GM23338 (cell line): ENCODE measurements at regions not wholly inside any gene's neighbourhood (a gene's known extent, or its start where the extent isn't known, plus 50 kb on each side); places are given as distances from the start of the nearest gene placed in this dataset.

Experiments
- ATAC-seq: fragments of 200-7000 bp; cut with Tn5 transposase; 3 replicates; pipeline ENCODE4 v1.9.1; 2020
- DNase-seq: peaks from one replicate; pipeline ENCODE4 v3.0.0-alpha.2; 2015; ENCODE audit warnings: low spot score
- H2AFZ ChIP-seq: fragments of 200-600 bp; sonication (generic); 2 replicates; pipeline ENCODE4 v1.8.0; 2016; ENCODE audit warnings: antibody characterized with exemption, mild to moderate bottlenecking, moderate library complexity
- H3F3A ChIP-seq: fragments of 200-600 bp; sonication (generic); replicated peaks from 2 replicates; pipeline ENCODE4 v1.8.0; 2017; ENCODE audit warnings: antibody characterized with exemption, mixed run types, low read depth
- H3K27ac ChIP-seq: fragments of 200-600 bp; sonication (generic); 2 replicates; pipeline ENCODE4 v1.6.1; 2016; ENCODE audit warnings: low read depth
- H3K27me3 ChIP-seq: fragments of 200-600 bp; sonication (generic); 2 replicates; pipeline ENCODE4 v1.8.0; 2016; ENCODE audit warnings: mild to moderate bottlenecking, mixed run types, moderate library complexity; ENCODE audit not compliant: insufficient read depth
- H3K36me3 ChIP-seq: fragments of 200-600 bp; sonication (generic); 2 replicates; pipeline ENCODE4 v1.8.0; 2016; ENCODE audit warnings: mild to moderate bottlenecking; ENCODE audit not compliant: insufficient read depth
- H3K4me1 ChIP-seq: fragments of 200-600 bp; sonication (generic); 2 replicates; pipeline ENCODE4 v1.8.0; 2016; ENCODE audit warnings: mild to moderate bottlenecking, moderate library complexity; ENCODE audit not compliant: insufficient read depth
- H3K4me2 ChIP-seq: fragments of 200-600 bp; sonication (generic); 2 replicates; pipeline ENCODE4 v1.7.1; 2017; ENCODE audit warnings: mixed run types
- H3K4me3 ChIP-seq: fragments of 200-600 bp; sonication (generic); 2 replicates; pipeline ENCODE4 v1.6.1; 2016; ENCODE audit warnings: mixed run types
- H3K79me2 ChIP-seq: fragments of 200-600 bp; sonication (generic); replicated peaks from 2 replicates; pipeline ENCODE4 v1.8.0; 2017; ENCODE audit warnings: mild to moderate bottlenecking; ENCODE audit not compliant: insufficient read depth
- H3K9me2 ChIP-seq: fragments of 200-600 bp; sonication (generic); 2 replicates; pipeline ENCODE4 v1.8.0; 2017; ENCODE audit not compliant: insufficient read depth
- H4K20me1 ChIP-seq: fragments of 200-600 bp; sonication (generic); replicated peaks from 2 replicates; pipeline ENCODE4 v1.8.0; 2017; ENCODE audit warnings: mild to moderate bottlenecking; ENCODE audit not compliant: insufficient read depth
- H3K27ac Mint-ChIP-seq: 2 replicates; pipeline ENCODE4 v1.8.0; 2020; ENCODE audit warnings: inconsistent platforms, mild to moderate bottlenecking, moderate library complexity, mixed read lengths
- H3K27me3 Mint-ChIP-seq: 3 replicates; pipeline ENCODE4 v1.8.0; 2022; ENCODE audit warnings: low read depth, mild to moderate bottlenecking, moderate library complexity, mixed read lengths, inconsistent platforms; ENCODE audit not compliant: insufficient read depth, poor library complexity
- H3K36me3 Mint-ChIP-seq: 3 replicates; pipeline ENCODE4 v1.8.0; 2021; ENCODE audit warnings: low read depth, mild to moderate bottlenecking, inconsistent platforms, moderate library complexity, mixed read lengths
- H3K4me1 Mint-ChIP-seq: 3 replicates; pipeline ENCODE4 v1.8.0; 2020; ENCODE audit warnings: mild to moderate bottlenecking, inconsistent platforms, mixed read lengths
- H3K4me3 Mint-ChIP-seq: 3 replicates; pipeline ENCODE4 v1.8.0; 2021; ENCODE audit warnings: moderate library complexity, mild to moderate bottlenecking, inconsistent platforms, mixed read lengths
- H3K9me3 Mint-ChIP-seq: 3 replicates; pipeline ENCODE4 v1.8.0; 2020; ENCODE audit warnings: moderate library complexity, mild to moderate bottlenecking, inconsistent platforms, mixed read lengths
- CTCF ChIP-seq, 2 experiments: fragments of 200-600 bp in 1 of 2; sonication (generic) in 1 of 2; conservative IDR thresholded peaks; 2 replicates each; pipeline versions ENCODE4 v1.5.1 to v1.6.1; 2016 to 2017; ENCODE audit warnings: antibody characterized with exemption in 2 of 2, low read depth in 2 of 2, mild to moderate bottlenecking in 2 of 2, moderate library complexity in 1 of 2
- ETS1 ChIP-seq: IDR thresholded peaks from 2 replicates; pipeline ENCODE4 v1.6.1; 2016; ENCODE audit warnings: antibody characterized with exemption
- EZH2phosphoT487 ChIP-seq: fragments of 200-600 bp; sonication (generic); IDR thresholded peaks from one replicate; pipeline ENCODE4 v1.8.1; 2018; ENCODE audit warnings: antibody characterized with exemption; ENCODE audit not compliant: unreplicated experiment
- JUNB ChIP-seq: IDR thresholded peaks from one replicate; pipeline ENCODE4 v1.6.1; 2016; ENCODE audit warnings: antibody characterized with exemption; ENCODE audit not compliant: unreplicated experiment
- STAT1 ChIP-seq: IDR thresholded peaks from one replicate; pipeline ENCODE4 v1.6.1; 2016; ENCODE audit warnings: antibody characterized with exemption; ENCODE audit not compliant: unreplicated experiment
- ZNF331 ChIP-seq: fragments of 250-450 bp; sonication (Bioruptor Pico); IDR thresholded peaks from 2 replicates; pipeline ENCODE4 v1.5.0; 2020; ENCODE audit warnings: low read depth, mild to moderate bottlenecking, moderate library complexity
- ZNF462 ChIP-seq: fragments of 250-450 bp; sonication (Bioruptor Pico); IDR thresholded peaks from 2 replicates; pipeline ENCODE4 v1.5.0; 2020; ENCODE audit warnings: mild to moderate bottlenecking, moderate library complexity

- TF ChIP-seq ZNF462 (CRISPR knock-in tag), result no peak
Measured at GRCh38 chr16:80208015-80208414, 332.8 kb upstream of the DYNLRB2 start (continued).

- H3K27me3 ChIP-seq, result no peaks in the 10 kb centered on the region
- peaks cover 8% of the 10 kb centered on the region; the same call in 1 of the 2 replicates for H3K9me2 ChIP-seq
- no peak overlapping the region for H3K4me2 ChIP-seq
- H3K9me3 Mint-ChIP-seq, result peaks cover 3% of the 10 kb centered on the region; the same call in 1 of the 3 replicates
- no peak overlapping the region for H3K4me3 ChIP-seq
- no peaks in the 10 kb centered on the region for H4K20me1 ChIP-seq
- H2AFZ ChIP-seq, result no peak overlapping the region
- no peak overlapping the region for H3K27ac ChIP-seq
- H3K4me1 ChIP-seq, result no peaks in the 10 kb centered on the region
- H3K27me3 Mint-ChIP-seq, result peaks cover 3% of the 10 kb centered on the region
- no peaks in the 10 kb centered on the region for H3K36me3 ChIP-seq
- no peak overlapping the region for H3K27ac Mint-ChIP-seq
- H3K36me3 Mint-ChIP-seq, result no peaks in the 10 kb centered on the region
- no peaks in the 10 kb centered on the region for H3F3A ChIP-seq
- no peak for ATAC-seq
- no peak for DNase-seq
- H3K4me3 Mint-ChIP-seq, result no peak overlapping the region
- no peaks in the 10 kb centered on the region for H3K79me2 ChIP-seq
- H3K4me1 Mint-ChIP-seq, result no peaks in the 10 kb centered on the region
- TF ChIP-seq ZNF331 (CRISPR knock-in tag) (no peak), JUNB (no peak), ZNF462 (CRISPR knock-in tag) (no peak), CTCF (conservative IDR thresholded peaks at IDR 0.05; ENCODE audit: low read depth in 2 of 2) (no peak), ETS1 (no peak), STAT1 (no peak), EZH2phosphoT487 (no peak)
Measured at GRCh38 chr16:80203821-80204220, 337.0 kb upstream of the DYNLRB2 start.
